SH-SY5Y (cell line): ENCODE measurements at regions not wholly inside any gene's neighbourhood (a gene's known extent, or its start where the extent isn't known, plus 50 kb on each side); places are given as distances from the start of the nearest gene placed in this dataset.

Experiments used
- GATA2 ChIP-seq: IDR thresholded peaks from 2 replicates; pipeline ENCODE4 v1.6.1; 2011; ENCODE audit warnings: mild to moderate bottlenecking, low read depth, low read length
- GATA3 ChIP-seq: IDR thresholded peaks from 2 replicates; pipeline ENCODE4 v1.6.1; 2011; ENCODE audit warnings: low read depth, mild to moderate bottlenecking, low read length, moderate library complexity

DNA sequence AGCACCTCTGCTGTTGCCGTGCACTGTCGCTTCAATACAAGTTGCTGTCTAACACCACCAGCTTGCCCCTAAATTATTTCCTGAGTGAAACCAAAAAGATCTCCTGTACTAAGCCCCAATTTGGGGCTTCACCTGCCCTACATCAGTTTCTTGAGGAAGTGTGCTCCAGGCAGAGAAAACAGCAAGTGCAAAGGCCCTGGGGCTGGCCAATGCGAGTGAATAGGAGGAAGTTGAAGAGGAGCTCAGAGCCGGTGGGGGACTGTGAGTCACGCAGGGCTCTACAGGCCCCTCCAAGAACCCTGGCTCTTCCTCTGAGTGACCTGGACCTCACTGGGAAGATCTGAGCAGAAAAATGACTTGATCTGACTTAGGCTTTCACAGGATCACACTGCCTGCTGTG lies 117.2 kb downstream of the IPO8 start:
- no peak for TF ChIP-seq GATA2
- TF ChIP-seq GATA3 = no peak

GRCh38 chr12:30573145-30573544 lies 122.5 kb downstream of the IPO8 start:
- no peak for TF ChIP-seq GATA3
- no peak for TF ChIP-seq GATA2

DNA sequence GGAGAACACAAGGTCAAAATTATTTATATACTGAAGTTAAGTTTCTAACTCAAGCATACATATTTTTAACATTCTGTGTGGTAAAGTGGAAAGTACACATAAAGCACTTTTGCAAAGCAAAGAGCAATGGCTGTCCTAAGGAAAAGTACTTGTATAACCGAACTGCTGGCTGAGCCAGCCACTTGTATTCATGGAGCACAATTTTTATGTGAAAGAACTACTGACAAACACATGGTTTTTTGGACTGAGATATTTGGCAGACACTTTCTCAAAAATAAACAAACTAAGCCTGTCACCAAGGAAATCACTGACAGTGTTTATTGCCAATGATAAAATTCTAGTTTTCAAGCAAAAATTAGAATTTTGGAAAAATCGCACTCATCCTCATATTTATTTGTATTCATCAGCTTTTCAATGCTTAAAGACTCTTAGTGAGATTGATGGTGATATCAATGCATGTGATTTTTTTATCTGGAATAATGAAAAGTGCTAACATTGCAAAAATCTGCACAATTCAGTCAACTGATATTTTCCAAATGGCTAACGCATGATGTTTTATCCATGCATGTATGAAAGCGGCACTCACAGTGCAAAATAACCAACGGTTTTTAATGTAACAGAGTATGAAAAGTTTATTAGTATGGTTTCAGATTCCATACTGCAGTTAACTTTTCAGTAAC lies 125.3 kb downstream of the IPO8 start:
- no peak for TF ChIP-seq GATA3
- TF ChIP-seq GATA2 = no peak

GRCh38 chr12:30569426-30569825 lies 126.2 kb downstream of the IPO8 start:
- TF ChIP-seq GATA3 (no peak), GATA2 (no peak)

- TF ChIP-seq GATA3 (no peak), GATA2 (no peak)
Measured at GRCh38 chr12:30568453-30568852, 127.2 kb downstream of the IPO8 start.

- TF ChIP-seq GATA2 (no peak), GATA3 (no peak)
Measured at GRCh38 chr12:30567082-30567481, 128.6 kb downstream of the IPO8 start.

DNA sequence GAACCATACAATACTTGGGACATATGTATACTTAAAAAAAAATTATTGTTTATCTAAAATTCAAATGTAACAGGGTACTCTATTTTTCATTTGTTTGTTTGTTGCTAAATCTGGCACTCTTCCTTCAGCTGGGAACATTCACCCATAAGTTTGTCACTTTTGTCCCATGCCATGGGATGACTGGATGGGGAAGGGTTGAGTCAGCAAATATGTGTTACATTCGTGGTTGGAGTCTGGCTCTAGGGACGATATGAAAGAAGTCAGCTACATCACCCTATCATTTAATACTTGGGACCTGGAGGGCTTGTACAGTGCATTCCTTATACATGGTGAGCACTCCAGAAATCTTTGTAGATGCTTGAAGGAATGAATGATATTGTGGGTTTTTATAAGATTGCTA lies 131.3 kb downstream of the IPO8 start:
- TF ChIP-seq GATA3 (no peak), GATA2 (no peak)

DNA sequence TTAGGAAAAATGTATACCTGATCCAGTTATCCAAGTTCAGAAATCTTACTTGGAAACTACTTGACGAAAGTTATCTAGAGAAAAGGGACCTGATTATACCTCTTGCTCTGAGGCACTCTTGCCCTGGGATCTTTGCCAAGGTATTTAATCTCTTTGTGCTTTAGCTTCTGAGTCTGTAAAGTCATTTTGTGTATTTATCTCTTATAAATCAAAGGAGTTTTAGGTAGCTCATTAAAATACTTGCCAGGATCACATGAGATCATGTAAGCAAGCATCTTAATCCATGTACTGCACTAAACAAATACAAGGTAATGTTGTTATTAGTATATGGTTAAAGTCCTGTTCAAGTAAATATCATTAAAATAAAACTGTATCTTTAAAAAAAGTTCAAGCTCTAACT lies 147.5 kb downstream of the IPO8 start:
- TF ChIP-seq GATA2 = no peak
- no peak for TF ChIP-seq GATA3

- TF ChIP-seq GATA2 = no peak
- TF ChIP-seq GATA3 = no peak
Measured at GRCh38 chr12:30546121-30546520, 149.5 kb downstream of the IPO8 start.

DNA sequence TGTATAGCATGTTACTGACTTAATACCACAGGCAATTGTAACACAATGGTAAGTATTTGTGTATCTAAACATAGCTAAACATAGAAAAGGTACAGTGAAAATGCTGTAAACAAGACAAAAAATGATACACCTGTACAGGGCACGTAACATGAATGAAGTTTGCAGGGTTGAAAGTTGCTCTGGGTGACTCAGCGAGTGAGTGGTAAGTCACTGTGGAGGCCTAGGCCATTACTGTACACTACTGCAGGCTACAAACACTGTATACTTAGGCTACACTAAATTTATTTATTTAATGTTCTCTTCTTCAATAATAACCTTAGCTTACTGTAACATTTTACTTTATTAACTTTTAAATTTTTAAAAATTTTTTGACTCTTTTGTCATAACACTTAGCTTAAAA lies 158.4 kb downstream of the IPO8 start:
- TF ChIP-seq GATA2 (no peak), GATA3 (no peak)

DNA sequence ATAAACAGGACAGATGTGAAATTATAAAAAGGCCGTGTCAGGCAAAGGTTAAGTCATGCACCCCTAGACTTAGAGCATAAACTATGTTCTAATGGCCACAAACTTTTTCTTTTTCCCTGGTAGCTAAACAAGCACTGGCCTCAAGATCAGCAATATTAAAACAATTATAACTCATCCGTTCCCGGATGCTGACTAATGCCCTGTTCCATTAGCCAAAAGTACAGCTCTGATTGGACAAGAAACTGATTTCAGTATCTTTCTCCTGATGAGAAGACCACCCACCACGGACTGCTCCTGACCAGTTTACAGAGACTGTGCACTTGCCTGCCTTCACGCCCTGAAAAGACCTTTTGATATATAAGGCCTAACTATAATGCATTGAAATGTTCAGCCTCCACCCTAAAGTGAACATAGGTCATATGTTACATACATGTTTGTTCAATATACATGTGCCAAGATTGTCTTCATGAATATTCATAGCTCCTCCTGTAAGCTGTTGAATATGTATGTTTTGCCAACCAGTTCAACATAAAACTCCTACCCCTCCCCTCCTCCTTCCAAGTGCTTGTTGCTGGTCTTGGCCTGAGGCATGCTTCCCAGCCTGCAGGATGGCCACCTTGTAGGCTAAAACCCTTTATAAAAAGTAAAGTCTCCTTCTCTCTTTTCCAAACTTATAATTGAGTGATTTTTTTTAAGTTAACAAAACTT lies 162.0 kb downstream of the IPO8 start:
- TF ChIP-seq GATA2 (no peak), GATA3 (no peak)

GRCh38 chr12:30531731-30532678 lies 163.7 kb downstream of the IPO8 start:
- no peak for TF ChIP-seq GATA2
- no peak for TF ChIP-seq GATA3

- TF ChIP-seq GATA2 (no peak), GATA3 (no peak)
Measured at GRCh38 chr12:30529489-30530269, 166.0 kb downstream of the IPO8 start.

GRCh38 chr12:30525171-30525570 lies 170.5 kb downstream of the IPO8 start:
- TF ChIP-seq GATA3 = no peak
- no peak for TF ChIP-seq GATA2

GRCh38 chr12:30519535-30519934 lies 176.1 kb downstream of the IPO8 start:
- no peak for TF ChIP-seq GATA3
- no peak for TF ChIP-seq GATA2

GRCh38 chr12:30517320-30517719 lies 178.3 kb downstream of the IPO8 start:
- TF ChIP-seq GATA2 (no peak), GATA3 (no peak)
